Glomerular visceral epithelial cell (primary cell): ENCODE measurements at regions not wholly inside any gene's neighbourhood (a gene's known extent, or its start where the extent isn't known, plus 50 kb on each side); places are given as distances from the start of the nearest gene placed in this dataset.
A peak's percentile ranks its signal among the peaks of the same experiment; 100 is the strongest.
"Not testable (repeated sequence)": the region's sequence is repeated elsewhere in the genome, so short reads cannot be mapped to it uniquely, and the experiment has no call there.

Source experiments
- DNase-seq: peaks from one replicate; pipeline ENCODE4 v3.0.0-alpha.2; 2016; ENCODE audit errors: extremely low spot score

DNA sequence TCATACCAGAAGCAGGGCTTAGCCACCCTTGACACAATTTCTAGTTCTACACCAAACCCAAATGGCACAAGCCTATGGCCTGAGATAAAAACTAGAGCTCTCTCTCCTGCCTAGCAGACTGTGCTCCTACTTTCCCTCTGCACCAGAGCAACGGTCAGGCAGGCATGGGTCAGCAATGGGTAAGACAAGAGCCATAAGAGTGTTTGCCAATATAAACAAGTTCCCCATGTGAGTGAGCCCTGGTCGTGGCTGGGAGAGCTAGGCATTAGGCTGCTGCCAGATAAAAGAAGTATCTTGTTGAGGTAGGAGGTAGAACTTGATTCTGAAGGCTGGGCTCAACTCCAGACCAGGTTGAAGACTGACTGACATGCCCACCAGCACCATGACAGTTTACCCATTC, 1979.1 kb downstream of the OLFM4 start:
- no peak for DNase-seq

DNA sequence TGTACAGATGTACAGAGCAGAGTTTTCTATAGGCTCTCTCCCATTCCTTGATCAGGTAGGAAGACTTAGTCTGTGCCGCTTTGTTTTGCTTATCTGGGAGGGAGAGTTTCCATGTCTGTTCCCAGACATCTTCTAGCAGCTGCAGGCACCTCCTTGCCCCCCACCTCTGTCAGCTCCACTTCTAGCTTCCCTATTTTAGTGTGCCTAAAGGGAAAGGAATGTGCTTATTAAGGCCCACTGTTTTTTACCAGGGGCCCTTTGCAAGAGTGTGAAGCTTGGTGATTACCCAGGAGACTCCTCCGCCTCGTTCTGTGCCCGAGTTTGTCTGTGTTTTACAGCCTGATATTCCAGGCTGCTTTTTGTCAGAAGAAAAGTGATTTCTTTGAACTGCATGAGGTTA, 1984.4 kb downstream of the OLFM4 start:
- DNase-seq: no peak

DNA sequence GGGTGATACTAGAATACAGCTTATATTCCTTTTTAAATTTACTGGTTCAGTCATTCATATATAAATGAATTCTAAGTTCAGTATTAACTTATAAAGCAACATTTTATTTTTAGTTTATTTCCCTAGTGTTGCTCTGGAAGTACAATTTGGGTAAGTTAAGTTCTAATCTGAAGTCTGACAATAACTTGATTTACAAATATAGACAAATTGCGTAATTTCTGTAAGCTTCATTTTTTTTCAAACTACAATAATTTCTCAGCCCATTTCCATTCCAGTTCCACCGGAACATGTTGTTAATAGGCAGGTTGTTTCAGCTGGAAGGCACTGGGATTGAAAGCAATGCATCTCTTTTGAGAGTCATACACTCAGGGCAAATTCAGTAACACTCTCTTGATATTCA, 2000.7 kb downstream of the OLFM4 start:
- DNase-seq: no peak

DNA sequence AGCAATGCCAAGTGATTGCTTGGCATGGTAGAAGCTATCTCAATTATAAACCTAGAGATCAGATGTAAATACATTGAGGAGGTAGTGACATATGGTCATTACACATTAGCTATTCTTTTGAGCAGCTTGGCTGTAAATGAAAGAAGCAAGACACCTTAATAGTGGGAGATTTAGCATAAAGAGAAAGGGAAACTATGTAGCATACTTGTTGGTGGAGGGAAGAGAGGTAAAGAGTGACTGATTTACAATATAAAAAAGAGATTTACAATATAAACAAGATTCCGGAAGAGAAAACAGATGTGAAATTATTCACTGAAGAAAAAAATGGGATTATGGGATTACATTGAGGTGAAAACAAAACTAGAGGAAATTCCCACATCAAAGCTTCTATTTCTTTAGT, 2009.6 kb downstream of the OLFM4 start:
- DNase-seq: no peak

- DNase-seq: not testable (repeated sequence)
Observed at GRCh38 chr13:55053891-55054550, 2025.4 kb downstream of the OLFM4 start.

DNA sequence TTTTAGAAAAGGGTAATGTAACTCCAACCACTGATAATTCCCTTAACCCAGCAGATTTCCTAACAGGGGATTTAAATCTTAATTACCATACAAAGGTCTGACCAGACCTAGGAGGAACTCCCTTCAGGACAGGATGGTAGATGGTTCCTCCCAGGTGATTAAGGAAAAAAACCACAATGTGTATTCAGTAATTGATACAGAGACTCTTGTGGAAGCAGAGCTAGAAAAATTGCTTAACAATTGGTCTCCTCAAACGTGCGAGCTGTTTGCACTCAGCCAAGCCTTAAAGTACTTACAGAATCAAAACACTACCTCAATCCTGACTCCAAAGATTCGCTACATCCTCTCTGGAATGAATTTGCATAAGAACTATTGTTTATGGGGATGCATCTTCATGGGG, 2027.1 kb downstream of the OLFM4 start:
- not testable (repeated sequence) for DNase-seq

GRCh38 chr13:55062662-55063061, 2034.0 kb downstream of the OLFM4 start:
- no peak for DNase-seq

- DNase-seq: no peak
Observed at GRCh38 chr13:55067946-55068345, 2039.3 kb downstream of the OLFM4 start.

DNA sequence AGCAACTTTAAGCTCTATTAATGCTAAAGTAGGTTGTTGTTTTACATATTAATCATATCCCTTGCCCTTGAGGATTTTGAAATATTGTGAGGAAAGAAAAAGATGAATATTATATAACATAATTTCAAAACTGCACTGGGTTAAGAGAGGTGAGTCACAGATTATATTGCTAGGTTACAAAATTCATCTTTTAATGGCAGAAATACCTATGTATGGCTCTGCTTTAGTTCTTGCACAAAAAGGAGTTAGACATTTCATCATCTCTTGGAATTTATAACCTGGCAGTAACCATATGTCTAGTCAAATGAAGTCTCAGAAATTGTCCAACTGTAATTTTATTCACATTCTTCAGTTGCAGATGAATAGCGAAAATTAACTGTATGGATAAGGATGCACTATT, 2041.1 kb downstream of the OLFM4 start:
- no peak for DNase-seq

GRCh38 chr13:55073000-55073399, 2044.4 kb downstream of the OLFM4 start:
- no peak for DNase-seq

GRCh38 chr13:55084630-55085029, 2056.0 kb downstream of the OLFM4 start:
- no peak for DNase-seq

- no peak for DNase-seq
Observed at GRCh38 chr13:55087085-55087484, 2053.6 kb upstream of the PRR20A start.

- DNase-seq: no peak
Observed at GRCh38 chr13:55090612-55091011, 2050.1 kb upstream of the PRR20A start.

DNA sequence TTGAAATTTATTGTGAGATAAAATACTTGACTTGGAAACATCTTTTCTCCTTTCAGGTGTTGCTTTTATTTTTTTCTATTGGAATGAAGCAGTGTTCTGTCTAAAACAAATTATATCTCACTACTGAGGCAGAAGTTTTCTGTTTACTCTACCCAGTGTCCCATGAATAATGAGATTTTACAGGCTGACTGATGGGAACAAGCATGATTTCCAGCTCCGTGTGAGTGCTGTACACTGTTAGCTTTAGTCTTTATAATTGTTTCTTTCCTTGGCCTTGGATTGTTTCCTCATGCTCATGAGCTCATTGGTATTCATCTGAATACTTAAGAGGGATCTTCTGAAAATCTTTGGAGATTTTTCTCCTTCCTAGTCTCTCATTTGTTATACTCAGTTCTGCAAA, 2049.5 kb upstream of the PRR20A start:
- no peak for DNase-seq

GRCh38 chr13:55106509-55106908, 2034.2 kb upstream of the PRR20A start:
- DNase-seq: no peak

- no peak for DNase-seq
Observed at GRCh38 chr13:55120631-55121030, 2020.1 kb upstream of the PRR20A start.

GRCh38 chr13:55155046-55155445, 1985.7 kb upstream of the PRR20A start:
- DNase-seq: no peak

- no peak for DNase-seq
Observed at GRCh38 chr13:55159765-55160164, 1981.0 kb upstream of the PRR20A start.

- DNase-seq: no peak
Observed at GRCh38 chr13:55160867-55161266, 1979.9 kb upstream of the PRR20A start.

GRCh38 chr13:55178582-55178981, 1962.1 kb upstream of the PRR20A start:
- not testable (repeated sequence) for DNase-seq

- DNase-seq: no peak
Observed at GRCh38 chr13:55190996-55191395, 1949.7 kb upstream of the PRR20A start.

GRCh38 chr13:55199134-55199533, 1941.6 kb upstream of the PRR20A start:
- peak; percentile 7 for DNase-seq

DNA sequence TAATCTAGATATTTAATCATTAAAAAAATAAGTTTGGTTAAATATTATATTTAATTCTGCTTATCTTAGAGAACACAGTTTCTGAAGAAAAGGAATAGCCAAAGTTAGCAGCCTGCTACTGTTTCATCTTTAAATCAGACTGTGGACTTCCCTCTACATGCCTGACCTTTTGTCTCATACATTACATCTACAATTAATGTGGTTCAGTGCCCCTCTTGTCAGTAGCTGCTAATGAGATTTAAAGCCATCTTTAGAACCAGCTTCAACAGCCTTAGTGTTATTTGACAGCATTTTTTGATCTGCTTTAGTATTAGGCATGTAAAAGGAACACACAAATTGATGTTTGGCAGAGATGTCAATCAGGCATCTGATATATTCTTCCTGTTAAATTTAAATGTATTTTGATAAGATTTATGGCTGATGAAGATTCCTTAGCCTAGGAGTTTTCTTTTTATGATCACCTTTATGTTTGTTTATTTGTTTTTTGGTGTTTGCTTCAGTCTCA, 1925.8 kb upstream of the PRR20A start:
- no peak for DNase-seq

GRCh38 chr13:55219538-55219937, 1921.2 kb upstream of the PRR20A start:
- no peak for DNase-seq
